ENCODE measurements at regions not wholly inside any gene's neighbourhood (a gene's known extent, or its start where the extent isn't known, plus 50 kb on each side); places are given as distances from the start of the nearest gene placed in this dataset.

GRCh38 chr1:186735463-186735862 lies 55.2 kb upstream of the PTGS2 start:
- DNase-seq: no peak

- DNase-seq: no peak
These were observed 50.9 kb upstream of the PTGS2 start for GRCh38 chr1:186730951-186731729.
